PFSK-1 (cell line): ENCODE measurements at regions not wholly inside any gene's neighbourhood (a gene's known extent, or its start where the extent isn't known, plus 50 kb on each side); places are given as distances from the start of the nearest gene placed in this dataset.

Source experiments
- FOXP2 ChIP-seq: optimal IDR thresholded peaks from 2 replicates; pipeline ENCODE3; 2011; ENCODE audit warnings: borderline replicate concordance, control low read depth, inconsistent platforms; ENCODE audit not compliant: insufficient read depth; ENCODE audit errors: extremely low read length, extremely low read depth
- POLR2AphosphoS5 ChIP-seq: IDR thresholded peaks from 2 replicates; pipeline ENCODE4 v1.6.1; 2012; ENCODE audit warnings: low read depth, mild to moderate bottlenecking, control low read depth, low read length, moderate library complexity
- SIN3A ChIP-seq: IDR thresholded peaks from 2 replicates; pipeline ENCODE4 v1.6.1; 2012; ENCODE audit warnings: mild to moderate bottlenecking, low read length, moderate library complexity, borderline replicate concordance; ENCODE audit not compliant: insufficient read depth
- TAF1 ChIP-seq: IDR thresholded peaks from 2 replicates; pipeline ENCODE4 v1.6.1; 2012; ENCODE audit warnings: low read length, control low read depth, borderline replicate concordance; ENCODE audit not compliant: insufficient read depth
- TF ChIP-seq, protein P1 (sequence below), 2 experiments: IDR thresholded peaks; 2 replicates each; pipeline versions ENCODE4 v1.6.1 to v1.8.0; 2011 to 2012; ENCODE audit warnings: low read depth in 2 of 2, low read length in 2 of 2, control low read depth in 1 of 2, inconsistent platforms in 1 of 2, mild to moderate bottlenecking in 1 of 2, moderate library complexity in 1 of 2; ENCODE audit not compliant: insufficient read depth in 1 of 2

- TF ChIP-seq SIN3A, result no peak
- no peak for TF ChIP-seq FOXP2
- TF ChIP-seq, protein P1, sequence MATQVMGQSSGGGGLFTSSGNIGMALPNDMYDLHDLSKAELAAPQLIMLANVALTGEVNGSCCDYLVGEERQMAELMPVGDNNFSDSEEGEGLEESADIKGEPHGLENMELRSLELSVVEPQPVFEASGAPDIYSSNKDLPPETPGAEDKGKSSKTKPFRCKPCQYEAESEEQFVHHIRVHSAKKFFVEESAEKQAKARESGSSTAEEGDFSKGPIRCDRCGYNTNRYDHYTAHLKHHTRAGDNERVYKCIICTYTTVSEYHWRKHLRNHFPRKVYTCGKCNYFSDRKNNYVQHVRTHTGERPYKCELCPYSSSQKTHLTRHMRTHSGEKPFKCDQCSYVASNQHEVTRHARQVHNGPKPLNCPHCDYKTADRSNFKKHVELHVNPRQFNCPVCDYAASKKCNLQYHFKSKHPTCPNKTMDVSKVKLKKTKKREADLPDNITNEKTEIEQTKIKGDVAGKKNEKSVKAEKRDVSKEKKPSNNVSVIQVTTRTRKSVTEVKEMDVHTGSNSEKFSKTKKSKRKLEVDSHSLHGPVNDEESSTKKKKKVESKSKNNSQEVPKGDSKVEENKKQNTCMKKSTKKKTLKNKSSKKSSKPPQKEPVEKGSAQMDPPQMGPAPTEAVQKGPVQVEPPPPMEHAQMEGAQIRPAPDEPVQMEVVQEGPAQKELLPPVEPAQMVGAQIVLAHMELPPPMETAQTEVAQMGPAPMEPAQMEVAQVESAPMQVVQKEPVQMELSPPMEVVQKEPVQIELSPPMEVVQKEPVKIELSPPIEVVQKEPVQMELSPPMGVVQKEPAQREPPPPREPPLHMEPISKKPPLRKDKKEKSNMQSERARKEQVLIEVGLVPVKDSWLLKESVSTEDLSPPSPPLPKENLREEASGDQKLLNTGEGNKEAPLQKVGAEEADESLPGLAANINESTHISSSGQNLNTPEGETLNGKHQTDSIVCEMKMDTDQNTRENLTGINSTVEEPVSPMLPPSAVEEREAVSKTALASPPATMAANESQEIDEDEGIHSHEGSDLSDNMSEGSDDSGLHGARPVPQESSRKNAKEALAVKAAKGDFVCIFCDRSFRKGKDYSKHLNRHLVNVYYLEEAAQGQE (IDR thresholded peaks at IDR 0.05; ENCODE audit: insufficient read depth in 1 of 2, low read depth in 2 of 2, low read length in 2 of 2), result no peak
- TF ChIP-seq POLR2AphosphoS5, result no peak
- no peak for TF ChIP-seq TAF1
These were observed 711.1 kb downstream of the BRD1 start for GRCh38 chr22:49116486-49117120.

GRCh38 chr22:49116021-49116420, 711.7 kb downstream of the BRD1 start:
- TF ChIP-seq TAF1, result no peak
- TF ChIP-seq, protein P1 (IDR thresholded peaks at IDR 0.05; ENCODE audit: insufficient read depth in 1 of 2, low read depth in 2 of 2, low read length in 2 of 2), result no peak
- no peak for TF ChIP-seq POLR2AphosphoS5
- TF ChIP-seq SIN3A, result no peak
- no peak for TF ChIP-seq FOXP2

GRCh38 chr22:49115197-49115596, 712.5 kb downstream of the BRD1 start:
- TF ChIP-seq, protein P1 (IDR thresholded peaks at IDR 0.05; ENCODE audit: insufficient read depth in 1 of 2, low read depth in 2 of 2, low read length in 2 of 2), result no peak
- TF ChIP-seq FOXP2, result no peak
- TF ChIP-seq POLR2AphosphoS5, result no peak
- no peak for TF ChIP-seq SIN3A
- TF ChIP-seq TAF1, result no peak

GRCh38 chr22:49113758-49114157, 713.9 kb downstream of the BRD1 start:
- TF ChIP-seq SIN3A (no peak), FOXP2 (no peak), TAF1 (no peak), POLR2AphosphoS5 (no peak)
- TF ChIP-seq, protein P1 (IDR thresholded peaks at IDR 0.05; ENCODE audit: insufficient read depth in 1 of 2, low read depth in 2 of 2, low read length in 2 of 2), result no peak
